Fibroblast of the aortic adventitia (primary cell): ENCODE measurements at regions not wholly inside any gene's neighbourhood (a gene's known extent, or its start where the extent isn't known, plus 50 kb on each side); places are given as distances from the start of the nearest gene placed in this dataset.
A peak's percentile ranks its signal among the peaks of the same experiment; 100 is the strongest.

Experiments used
- DNase-seq: peaks from one replicate; pipeline ENCODE4 v3.0.0-alpha.2; 2010; ENCODE audit warnings: low read depth
- H3K4me3 ChIP-seq: 2 replicates; pipeline ENCODE4 v1.5.1; 2011; ENCODE audit warnings: low read depth, mild to moderate bottlenecking, control low read depth, low read length, moderate library complexity
- CTCF ChIP-seq: IDR thresholded peaks from 2 replicates; pipeline ENCODE4 v1.5.1; 2011; ENCODE audit warnings: mild to moderate bottlenecking, low read length, control low read depth, inconsistent platforms; ENCODE audit not compliant: insufficient read depth

GRCh38 chr5:4906786-4907185, 233.3 kb upstream of the ADAMTS16 start:
- no peak for TF ChIP-seq CTCF
- DNase-seq, result peak; percentile 13

GRCh38 chr5:4907571-4907970, 232.6 kb upstream of the ADAMTS16 start:
- DNase-seq, result no peak
- H3K4me3 ChIP-seq, result no peak overlapping the region
- TF ChIP-seq CTCF, result no peak

More at GRCh38 chr5:4906786-4907185, 233.3 kb upstream of the ADAMTS16 start:
- H3K4me3 ChIP-seq, result no peak overlapping the region

- H3K4me3 ChIP-seq, result no peak overlapping the region
- DNase-seq, result no peak
- TF ChIP-seq CTCF, result no peak
Observed at GRCh38 chr5:4909086-4909485, 231.0 kb upstream of the ADAMTS16 start.

GRCh38 chr5:4911646-4912403, 228.3 kb upstream of the ADAMTS16 start:
- no peak for DNase-seq
- no peak for TF ChIP-seq CTCF
- H3K4me3 ChIP-seq, result no peak overlapping the region

GRCh38 chr5:4921929-4922328, 218.2 kb upstream of the ADAMTS16 start:
- DNase-seq, result no peak
- no peak for TF ChIP-seq CTCF
- no peak overlapping the region for H3K4me3 ChIP-seq

- no peak for TF ChIP-seq CTCF
- H3K4me3 ChIP-seq, result no peak overlapping the region
- DNase-seq, result peak; percentile 38
Observed at GRCh38 chr5:4924577-4924976, 215.6 kb upstream of the ADAMTS16 start.

- no peak overlapping the region for H3K4me3 ChIP-seq
- no peak for TF ChIP-seq CTCF
- no peak for DNase-seq
Observed at GRCh38 chr5:4927097-4927496, 213.0 kb upstream of the ADAMTS16 start.
